Vagina (tissue), 2 donors: ENCODE measurements at regions not wholly inside any gene's neighbourhood (a gene's known extent, or its start where the extent isn't known, plus 50 kb on each side); places are given as distances from the start of the nearest gene placed in this dataset.
A peak's percentile ranks its signal among the peaks of the same experiment; 100 is the strongest.
"Not testable (repeated sequence)": the region's sequence is repeated elsewhere in the genome, so short reads cannot be mapped to it uniquely, and the experiment has no call there.

Experiments used
- DNase-seq, 2 donors: peaks; one replicate each; pipeline ENCODE4 v3.0.0-alpha.2; 2017; ENCODE audit errors: extremely low spot score in 2 of 2
- H3K27ac ChIP-seq: fragments of 200-600 bp; sonication (generic); one replicate; pipeline ENCODE4 v1.5.1; 2019
- H3K27me3 ChIP-seq: fragments of 200-600 bp; sonication (generic); one replicate; pipeline ENCODE4 v1.5.1; 2019
- H3K36me3 ChIP-seq, 2 donors: fragments of 200-600 bp; sonication (generic); one replicate each; pipeline ENCODE4 v1.5.1; 2017 to 2019
- H3K4me1 ChIP-seq: fragments of 200-600 bp; sonication (generic); one replicate; pipeline ENCODE4 v1.5.1; 2019
- H3K4me3 ChIP-seq, 2 donors: fragments of 200-600 bp; sonication (generic); 1 replicate in 1 of 2; 2 replicates in 1 of 2; pipeline ENCODE4 v1.5.1; 2016 to 2019
- H3K9me3 ChIP-seq: fragments of 200-600 bp; sonication (generic); one replicate; pipeline ENCODE4 v1.5.1; 2019
- CTCF ChIP-seq, 3 experiments: fragments of 450-650 bp in 2 of 3; fragments of 200-600 bp in 1 of 3; sonication (generic) in 1 of 3; IDR thresholded peaks; one replicate each; pipeline ENCODE4 v1.5.1; 2017 to 2019; ENCODE audit warnings: antibody characterized with exemption in 3 of 3, mild to moderate bottlenecking in 2 of 3, moderate library complexity in 2 of 3
- POLR2A ChIP-seq, 2 donors: fragments of 450-650 bp; IDR thresholded peaks; one replicate each; pipeline ENCODE4 v1.6.1; 2017; ENCODE audit warnings: antibody characterized with exemption in 2 of 2, mild to moderate bottlenecking in 2 of 2, moderate library complexity in 2 of 2
- POLR2AphosphoS5 ChIP-seq, 2 donors: sonication (generic); formaldehyde crosslinking; IDR thresholded peaks; one replicate each; pipeline ENCODE4 v1.9.0; 2017; ENCODE audit warnings: antibody characterized with exemption in 2 of 2, mild to moderate bottlenecking in 2 of 2, low read depth in 1 of 2; ENCODE audit not compliant: insufficient read depth in 1 of 2
- intact Hi-C: fragments of 100-400 bp; cut with DNase I; formaldehyde crosslinking; loops from one replicate; pipeline ENCODE4 v1.15.1; 2023

- no peaks in the 10 kb centered on the region for H3K27me3 ChIP-seq
- no peaks in the 10 kb centered on the region for H3K36me3 ChIP-seq
- no peak overlapping the region for H3K4me3 ChIP-seq
- peak in 1 of 3 experiments; percentile 30 for TF ChIP-seq CTCF (IDR thresholded peaks at IDR 0.05)
- TF ChIP-seq POLR2AphosphoS5 (IDR thresholded peaks at IDR 0.05; ENCODE audit: insufficient read depth in 1 of 2, low read depth in 1 of 2) = no peak
- no peak for TF ChIP-seq POLR2A (IDR thresholded peaks at IDR 0.05)
- DNase-seq = no peak
- no peaks in the 10 kb centered on the region for H3K4me1 ChIP-seq
- H3K27ac ChIP-seq = no peak overlapping the region
- no peaks in the 10 kb centered on the region for H3K9me3 ChIP-seq
- intact Hi-C loops = no loop called here
Observed at GRCh38 chrX:155819966-155820491, 61.1 kb upstream of the VAMP7 start.

GRCh38 chrX:155819525-155819924, 61.6 kb upstream of the VAMP7 start:
- H3K27me3 ChIP-seq = no peaks in the 10 kb centered on the region
- H3K36me3 ChIP-seq = no peaks in the 10 kb centered on the region
- no peaks in the 10 kb centered on the region for H3K9me3 ChIP-seq
- DNase-seq = no peak
- no peak overlapping the region for H3K4me3 ChIP-seq
- no peak for TF ChIP-seq POLR2AphosphoS5 (IDR thresholded peaks at IDR 0.05; ENCODE audit: insufficient read depth in 1 of 2, low read depth in 1 of 2)
- no peak for TF ChIP-seq POLR2A (IDR thresholded peaks at IDR 0.05)
- no peak for TF ChIP-seq CTCF (IDR thresholded peaks at IDR 0.05)
- H3K4me1 ChIP-seq = no peaks in the 10 kb centered on the region
- H3K27ac ChIP-seq = no peak overlapping the region
- intact Hi-C loops = no loop called here

GRCh38 chrX:155814391-155814790, 66.8 kb upstream of the VAMP7 start:
- H3K27ac ChIP-seq, H3K27me3 ChIP-seq, H3K36me3 ChIP-seq, DNase-seq, intact Hi-C loops, H3K4me1 ChIP-seq, H3K9me3 ChIP-seq, H3K4me3 ChIP-seq: not testable (repeated sequence)

GRCh38 chrX:155779831-155780230, 101.3 kb upstream of the VAMP7 start:
- Histone ChIP-seq H3K27me3 (no peaks in the 10 kb centered on the region), H3K4me3 (no peak overlapping the region), H3K36me3 (no peaks in the 10 kb centered on the region), H3K27ac (no peak overlapping the region), H3K9me3 (no peaks in the 10 kb centered on the region), H3K4me1 (no peaks in the 10 kb centered on the region)
- TF ChIP-seq POLR2AphosphoS5 (IDR thresholded peaks at IDR 0.05; ENCODE audit: insufficient read depth in 1 of 2, low read depth in 1 of 2) = no peak
- TF ChIP-seq CTCF (IDR thresholded peaks at IDR 0.05) = no peak
- no peak for TF ChIP-seq POLR2A (IDR thresholded peaks at IDR 0.05)
- intact Hi-C loops = no loop called here
- DNase-seq = no peak

GRCh38 chrX:155778844-155779553, 102.1 kb upstream of the VAMP7 start:
- TF ChIP-seq POLR2AphosphoS5 (IDR thresholded peaks at IDR 0.05; ENCODE audit: insufficient read depth in 1 of 2, low read depth in 1 of 2) = no peak
- TF ChIP-seq POLR2A (IDR thresholded peaks at IDR 0.05) = no peak
- no peak for TF ChIP-seq CTCF (IDR thresholded peaks at IDR 0.05)
- intact Hi-C loops = no loop called here
- no peaks in the 10 kb centered on the region for H3K27me3 ChIP-seq

More at GRCh38 chrX:155778844-155779553, 102.1 kb upstream of the VAMP7 start:
- Histone ChIP-seq H3K9me3 (no peaks in the 10 kb centered on the region), H3K4me1 (no peaks in the 10 kb centered on the region), H3K36me3 (no peaks in the 10 kb centered on the region), H3K4me3 (no peak overlapping the region), H3K27ac (no peak overlapping the region)
- DNase-seq = no peak
